ENCODE measurements at regions not wholly inside any gene's neighbourhood (a gene's known extent, or its start where the extent isn't known, plus 50 kb on each side); places are given as distances from the start of the nearest gene placed in this dataset.

DNA sequence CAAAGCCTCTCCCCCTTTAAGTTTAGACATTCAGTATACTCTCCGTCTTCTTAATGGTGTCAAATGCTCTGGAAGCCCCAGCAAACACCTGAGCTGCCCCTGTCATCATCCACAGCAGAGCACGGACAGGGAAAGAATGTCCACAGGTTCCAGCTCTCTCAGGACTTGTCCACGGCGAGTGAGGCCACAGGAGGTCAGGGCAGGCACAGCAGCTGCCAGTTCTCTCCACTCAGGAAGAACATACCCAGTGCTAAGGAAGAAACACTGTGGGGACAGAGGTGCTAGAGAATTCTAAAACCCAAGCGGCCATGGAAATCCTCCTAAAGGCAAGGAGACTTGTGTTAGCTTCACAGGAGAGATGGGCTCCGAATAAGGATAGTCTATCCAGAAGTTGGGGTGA, 132.0 kb upstream of the SERP2 start:
- H3K4me3 ChIP-seq (ENCODE audit: low read depth, low read length): no peak overlapping the region
- TF ChIP-seq CTCF (IDR thresholded peaks at IDR 0.05; ENCODE audit: low read depth, low read length): no peak
- DNase-seq (ENCODE audit: low read depth, low spot score): no peak
- in situ Hi-C loops (cut with HindIII; ENCODE audit: low sequenced_read_pairs): no loop called here

GRCh38 chr13:44242766-44243165, 130.9 kb upstream of the SERP2 start:
- in situ Hi-C loops (cut with HindIII; ENCODE audit: low sequenced_read_pairs): no loop called here
- H3K4me3 ChIP-seq (ENCODE audit: low read depth, low read length): no peak overlapping the region
- TF ChIP-seq CTCF (IDR thresholded peaks at IDR 0.05; ENCODE audit: low read depth, low read length): no peak
- no peak for DNase-seq (ENCODE audit: low read depth, low spot score)

- DNase-seq (ENCODE audit: low read depth, low spot score): peak; percentile 92
- in situ Hi-C loops (cut with HindIII; ENCODE audit: low sequenced_read_pairs): no loop called here
- peak; percentile 71 for TF ChIP-seq CTCF (IDR thresholded peaks at IDR 0.05; ENCODE audit: low read depth, low read length)
- H3K4me3 ChIP-seq (ENCODE audit: low read depth, low read length): no peak overlapping the region
These were observed 130.3 kb upstream of the SERP2 start for GRCh38 chr13:44243198-44243857.

- in situ Hi-C loops (cut with HindIII; ENCODE audit: low sequenced_read_pairs): no loop called here
These were observed 129.3 kb upstream of the SERP2 start for GRCh38 chr13:44244288-44244687.

GRCh38 chr13:44249431-44249836, 124.2 kb upstream of the SERP2 start:
- in situ Hi-C loops (cut with HindIII; ENCODE audit: low sequenced_read_pairs): no loop called here
- no peak for TF ChIP-seq CTCF (IDR thresholded peaks at IDR 0.05; ENCODE audit: low read depth, low read length)
- no peak overlapping the region for H3K4me3 ChIP-seq (ENCODE audit: low read depth, low read length)
- peak; percentile 87 for DNase-seq (ENCODE audit: low read depth, low spot score)

More at GRCh38 chr13:44244288-44244687, 129.3 kb upstream of the SERP2 start:
- H3K4me3 ChIP-seq (ENCODE audit: low read depth, low read length): no peak overlapping the region
- peak; percentile 90 for DNase-seq (ENCODE audit: low read depth, low spot score)
- no peak for TF ChIP-seq CTCF (IDR thresholded peaks at IDR 0.05; ENCODE audit: low read depth, low read length)

DNA sequence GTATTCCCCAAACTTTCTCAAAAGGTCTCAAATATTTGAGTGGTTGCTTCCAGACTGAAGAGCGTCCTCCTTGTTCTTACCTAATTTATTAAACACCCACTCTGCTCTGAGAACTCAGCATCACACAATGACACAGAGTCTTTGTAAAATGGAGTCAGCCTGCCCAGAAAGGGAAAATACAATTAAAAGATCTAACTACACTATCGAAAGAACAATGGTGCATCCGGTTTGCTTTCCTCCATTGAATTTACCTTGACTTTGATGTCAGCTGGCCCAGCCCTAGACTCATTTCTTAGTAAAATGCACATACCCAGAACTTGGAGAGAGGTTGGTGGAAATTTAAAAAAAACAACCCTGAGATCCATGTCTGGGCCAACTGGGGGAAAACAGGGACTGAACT, 120.7 kb upstream of the SERP2 start:
- TF ChIP-seq CTCF (IDR thresholded peaks at IDR 0.05; ENCODE audit: low read depth, low read length): no peak
- H3K4me3 ChIP-seq (ENCODE audit: low read depth, low read length): no peak overlapping the region
- in situ Hi-C loops (cut with HindIII; ENCODE audit: low sequenced_read_pairs): no loop called here
- no peak for DNase-seq (ENCODE audit: low read depth, low spot score)

Data from astrocyte of the spinal cord (primary cell).